AG20443 (cell line): ENCODE measurements at regions not wholly inside any gene's neighbourhood (a gene's known extent, or its start where the extent isn't known, plus 50 kb on each side); places are given as distances from the start of the nearest gene placed in this dataset.

ENCODE experiments used
- DNase-seq: peaks from one replicate; pipeline ENCODE4 v3.0.0; 2012; ENCODE audit warnings: low spot score, mixed read lengths

DNA sequence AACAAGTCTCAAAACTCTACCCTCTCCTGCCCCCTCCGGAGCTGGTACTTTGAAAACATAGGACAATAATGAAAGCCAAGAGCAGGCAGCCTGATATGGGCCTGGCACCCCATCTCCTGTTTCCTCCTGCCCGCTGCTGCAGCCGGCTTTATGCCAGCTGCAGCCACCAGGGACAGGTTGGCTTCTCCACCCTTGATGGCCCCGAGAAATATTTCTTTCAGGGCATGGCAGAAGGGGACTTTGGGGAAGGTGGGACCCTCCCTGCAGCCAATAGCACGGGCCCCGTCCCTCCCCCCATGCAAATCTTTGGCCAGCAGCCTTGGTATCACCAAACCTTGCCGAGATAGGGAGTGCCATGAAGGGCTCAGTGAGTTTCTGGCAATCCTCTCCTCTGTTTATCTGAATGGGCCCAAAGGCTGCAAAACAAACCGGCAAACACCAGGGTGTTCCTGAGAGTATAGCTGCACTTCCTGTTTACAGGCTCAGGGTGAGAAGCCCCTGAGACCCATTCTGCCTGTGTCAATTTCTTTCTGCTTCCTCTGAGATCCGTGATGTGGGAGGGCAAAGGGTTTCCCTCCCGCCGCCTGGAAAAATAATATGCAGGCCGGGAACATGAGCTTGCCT, 73.4 kb upstream of the BOD1 start:
- DNase-seq, result no peak

DNA sequence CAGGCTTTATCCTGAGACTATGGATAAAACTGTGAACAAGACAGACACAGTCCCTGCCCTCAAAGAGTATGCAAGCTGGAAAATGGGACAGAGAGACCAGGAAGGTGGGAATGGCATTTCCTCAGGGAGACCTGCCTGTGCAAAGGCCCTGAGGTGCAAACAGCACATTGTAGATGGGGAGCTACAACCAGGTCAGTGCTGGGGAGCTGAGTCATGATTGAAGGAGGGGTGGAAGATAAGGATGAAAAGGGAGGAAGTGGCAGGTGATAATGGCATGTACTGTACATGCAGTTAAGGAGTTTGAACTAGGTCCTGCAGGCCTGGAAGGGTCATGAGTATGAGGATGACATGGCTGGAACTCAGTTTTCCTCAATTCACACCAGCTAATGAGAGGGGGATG, 75.5 kb upstream of the BOD1 start:
- DNase-seq, result no peak

DNA sequence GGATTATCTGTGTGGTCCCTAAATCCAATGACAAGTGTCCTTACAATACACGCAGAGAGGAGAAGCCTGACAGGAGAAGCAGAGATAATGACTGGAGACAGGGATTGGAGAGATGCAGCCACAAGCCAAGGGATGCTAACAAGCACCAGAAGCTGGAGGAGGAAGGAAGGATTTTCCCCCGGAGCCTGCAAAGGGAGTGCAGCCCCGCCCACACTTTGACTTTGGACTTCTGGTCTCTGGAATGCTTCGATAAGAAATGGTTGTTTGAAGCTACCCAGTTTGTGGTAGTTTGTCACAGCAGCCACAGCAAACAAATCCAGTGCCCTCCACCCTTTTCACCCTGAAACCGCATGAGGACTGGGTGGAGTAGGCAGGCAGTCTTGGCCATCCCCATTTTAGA, 77.2 kb upstream of the BOD1 start:
- no peak for DNase-seq

DNA sequence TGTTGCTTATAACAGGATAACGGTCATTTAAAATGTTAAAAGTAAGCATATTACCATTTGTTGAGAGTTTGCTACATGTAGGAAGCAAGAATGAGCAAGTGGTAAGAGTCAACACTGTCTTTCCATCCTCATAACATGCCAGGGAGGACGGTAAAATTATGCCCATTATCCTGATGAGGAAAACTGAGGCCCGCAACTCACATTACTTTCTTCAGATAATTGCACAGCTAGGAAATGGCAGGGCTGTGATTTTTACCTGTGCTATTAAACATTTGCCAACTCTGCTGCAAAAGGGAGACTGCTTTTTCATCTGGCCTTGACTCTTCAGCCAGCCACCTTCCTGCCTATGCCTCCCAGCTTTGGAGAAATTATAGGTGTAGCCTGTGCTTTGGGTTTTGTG, 79.8 kb upstream of the BOD1 start:
- DNase-seq, result no peak

DNA sequence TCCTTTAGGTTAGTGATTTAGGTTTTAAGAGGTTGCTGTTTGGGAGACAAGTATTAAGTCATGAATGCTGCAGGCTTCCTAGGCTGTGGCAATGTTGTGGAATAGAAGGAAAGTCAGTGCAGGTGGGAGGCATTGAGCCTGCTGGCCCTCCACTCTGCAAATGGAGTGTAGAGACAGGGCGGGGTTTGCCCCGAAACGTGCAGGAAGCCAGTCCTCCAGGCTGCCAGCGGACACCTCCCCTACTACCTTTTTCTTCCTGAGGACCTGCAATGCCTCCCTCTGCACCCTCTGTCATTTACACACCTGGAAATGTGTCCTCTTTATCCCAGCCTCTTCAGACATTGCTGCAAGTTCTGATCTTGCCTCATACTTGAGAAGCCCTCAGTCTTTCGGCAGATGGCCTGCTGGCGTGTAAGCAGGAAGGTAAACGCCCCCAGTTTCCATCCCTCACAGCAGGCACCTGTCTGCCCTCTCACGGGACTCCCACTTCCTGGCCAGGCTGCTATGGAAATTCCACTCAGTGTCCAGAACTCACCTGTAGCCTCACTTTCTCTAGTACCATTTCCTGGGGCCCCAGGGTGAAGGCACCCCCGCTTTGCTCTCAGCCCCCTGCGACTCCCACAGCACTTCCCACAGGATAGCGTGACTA, 81.6 kb upstream of the BOD1 start:
- no peak for DNase-seq

DNA sequence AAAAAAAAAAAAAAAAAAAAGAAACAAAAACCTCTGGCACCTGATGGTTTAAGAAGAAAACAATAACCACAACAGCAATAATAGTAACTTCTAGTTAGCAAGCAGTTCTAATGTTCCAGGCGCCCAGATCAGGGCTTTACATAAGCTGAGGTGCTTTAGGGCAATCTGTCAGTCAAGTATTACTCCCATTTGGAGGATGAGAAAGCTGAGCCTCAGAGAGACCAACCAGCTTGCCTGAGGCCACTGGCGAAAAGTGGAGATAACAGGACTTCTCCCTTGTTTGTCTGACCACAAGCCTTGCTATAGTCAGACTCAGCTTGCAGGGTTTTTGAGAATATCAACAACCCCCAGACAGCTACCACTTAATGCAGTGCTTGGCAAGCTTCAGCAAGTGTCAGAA, 83.5 kb upstream of the BOD1 start:
- no peak for DNase-seq

DNA sequence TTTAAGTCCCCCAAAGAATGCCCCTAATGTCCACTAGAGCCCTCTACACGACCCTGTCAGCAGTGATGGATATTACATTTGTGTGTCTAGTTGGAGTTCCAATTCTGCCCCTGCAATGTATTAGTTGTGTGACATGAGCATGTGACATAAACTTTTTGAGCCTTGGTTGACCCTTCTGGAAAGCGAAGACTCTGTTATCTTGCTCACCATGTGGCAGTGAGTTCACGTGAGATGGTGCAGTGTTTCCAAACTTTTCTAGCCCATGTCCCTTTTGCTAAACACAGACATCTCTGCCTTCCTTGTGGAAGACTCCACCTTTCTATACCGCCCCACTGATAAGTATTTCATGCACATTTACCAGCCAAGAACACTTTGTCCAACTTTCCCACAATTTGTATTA, 87.0 kb upstream of the BOD1 start:
- no peak for DNase-seq

DNA sequence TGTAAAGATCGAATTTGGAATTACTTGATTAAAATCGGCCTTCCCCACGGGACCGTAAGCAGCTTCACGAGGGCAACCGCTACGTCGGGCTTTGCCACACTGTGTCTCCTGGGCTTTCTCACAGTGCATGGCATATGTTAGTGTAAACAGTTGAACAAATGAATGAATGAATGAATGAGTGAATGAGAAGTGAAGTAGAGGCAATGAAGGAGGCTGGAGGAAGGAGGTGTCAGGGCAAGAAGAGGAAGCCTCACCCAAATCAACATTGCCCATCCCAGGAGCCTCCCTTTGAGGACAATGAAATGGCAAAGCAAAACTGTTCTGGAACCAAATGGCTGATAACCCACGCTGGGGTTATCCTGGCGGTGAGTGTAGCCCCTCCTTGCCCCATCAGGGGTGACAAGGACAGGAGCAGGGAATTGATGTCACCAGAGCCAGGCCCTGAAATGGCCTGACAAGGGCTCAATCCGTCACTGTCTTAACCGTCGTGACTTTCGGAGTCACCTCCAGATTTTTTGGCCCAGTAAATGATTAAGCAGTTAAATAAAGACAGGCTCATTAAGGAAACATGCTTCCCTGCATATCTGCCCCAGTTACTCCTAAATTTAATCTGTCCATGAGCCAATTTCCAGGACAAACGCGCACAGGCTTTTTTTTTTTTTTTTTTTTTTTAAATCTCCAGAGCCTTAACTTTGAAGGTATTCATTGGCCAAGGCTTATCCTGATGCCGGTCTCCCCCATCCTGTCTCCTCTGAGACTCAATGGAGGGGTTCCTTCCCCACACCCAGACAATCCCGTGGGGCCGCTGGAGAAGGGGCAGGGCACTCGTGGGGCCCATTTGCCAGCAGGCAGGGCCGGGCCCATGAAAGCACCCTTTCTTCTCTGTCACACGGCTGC, 88.4 kb upstream of the BOD1 start:
- DNase-seq, result no peak

DNA sequence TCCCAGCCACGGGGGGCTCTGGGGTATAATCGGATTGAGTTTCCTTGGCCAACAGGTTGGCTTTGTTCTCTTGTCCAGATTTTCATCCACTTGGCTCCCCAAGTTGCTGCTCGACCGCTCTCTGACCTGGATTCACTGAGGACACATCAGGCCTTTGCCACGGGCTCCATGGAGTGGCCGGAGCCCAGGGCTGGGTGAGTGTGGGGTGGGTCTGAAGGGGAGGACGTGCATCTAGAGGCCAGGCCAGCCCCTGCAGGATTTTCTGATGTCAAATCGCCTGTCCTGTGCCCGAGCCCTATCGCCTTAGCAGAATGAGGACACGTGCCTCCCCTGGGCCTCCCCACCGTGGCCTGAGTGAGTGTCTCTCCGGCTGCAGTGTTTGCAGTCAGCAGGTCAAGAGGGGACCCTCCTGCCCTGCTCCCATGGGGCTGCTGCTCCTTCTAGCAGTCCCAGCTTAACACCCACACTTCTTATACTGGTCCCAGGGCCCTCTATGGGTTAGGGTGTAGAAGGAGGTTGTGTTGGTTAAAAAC, 89.1 kb upstream of the BOD1 start:
- DNase-seq, result no peak

DNA sequence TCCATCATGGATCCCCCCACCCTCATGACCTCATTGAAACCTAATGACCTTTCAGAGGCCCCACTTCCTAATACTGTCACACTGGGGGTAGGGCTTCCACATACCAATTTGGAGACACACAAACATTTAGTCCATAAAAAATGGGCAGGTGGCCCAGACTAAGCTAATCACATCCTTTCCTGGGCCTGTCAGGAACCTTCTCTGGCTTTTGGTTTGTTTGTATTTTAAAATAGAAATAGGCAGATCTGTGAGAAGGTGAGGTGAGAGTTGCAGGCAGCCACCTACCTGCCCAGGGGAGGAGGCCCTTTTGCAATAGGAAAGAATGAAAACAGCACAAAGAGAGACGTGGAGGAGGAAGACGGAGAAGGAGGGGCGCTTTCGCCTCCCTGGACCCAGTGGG, 90.2 kb upstream of the BOD1 start:
- no peak for DNase-seq

DNA sequence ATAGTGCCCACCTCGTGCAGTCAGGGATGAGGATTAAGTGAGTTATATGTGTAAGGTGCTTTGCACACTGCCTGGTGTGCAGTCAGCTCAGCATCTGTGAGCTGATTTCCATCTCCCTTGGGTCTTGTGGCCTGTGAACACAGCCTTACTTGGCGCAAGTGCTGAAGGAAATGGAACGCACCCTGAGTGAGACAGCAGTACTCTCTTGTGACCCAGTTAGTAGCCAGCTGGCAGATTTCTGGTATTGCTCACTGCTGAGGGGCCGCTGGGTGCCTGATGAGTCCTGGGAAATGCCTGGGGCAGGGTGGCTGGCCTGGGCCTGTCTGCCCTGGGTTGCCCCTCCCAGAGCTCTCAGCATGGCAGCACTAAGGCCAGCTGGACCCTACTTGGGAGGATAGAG, 90.9 kb upstream of the BOD1 start:
- peak; percentile 83 for DNase-seq

DNA sequence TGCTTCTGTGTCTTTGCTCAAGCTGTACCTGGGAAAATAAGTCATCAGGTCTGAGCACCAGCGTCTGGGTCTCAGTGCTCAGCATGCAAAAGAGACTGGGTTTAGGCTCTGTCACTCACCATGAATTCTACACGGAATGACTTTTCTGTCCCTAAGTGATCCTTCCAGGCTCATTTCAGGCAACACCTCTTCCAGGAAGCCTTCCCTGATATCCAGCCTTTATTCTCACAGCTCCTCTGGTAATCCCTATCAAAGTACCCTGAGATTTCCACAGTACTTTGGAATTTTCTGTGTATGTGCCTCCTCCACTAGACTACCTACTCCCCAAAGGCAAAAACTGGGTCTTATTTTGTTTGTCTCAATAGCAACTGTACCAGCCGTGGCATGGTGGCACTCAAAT, 92.7 kb upstream of the BOD1 start:
- DNase-seq, result no peak

DNA sequence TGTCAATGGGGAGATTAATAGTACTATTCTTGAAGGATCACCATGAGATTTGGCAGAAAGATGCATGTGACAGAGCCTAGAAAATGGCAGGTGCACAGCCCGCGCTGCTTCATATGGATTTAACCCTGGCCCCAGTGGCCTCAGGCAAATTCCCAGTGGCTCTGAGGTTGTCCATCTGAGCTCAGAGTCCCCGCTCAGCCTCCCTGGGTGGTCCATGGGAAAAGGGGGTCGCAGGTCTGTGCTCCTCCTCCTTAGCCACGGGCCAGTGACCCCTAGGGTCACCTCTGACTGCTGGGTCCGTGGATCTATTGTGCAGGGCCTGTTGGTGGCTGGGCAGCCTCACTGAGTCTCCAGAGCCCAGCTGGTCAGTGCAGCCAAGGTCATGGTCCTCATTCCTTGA, 93.3 kb upstream of the BOD1 start:
- no peak for DNase-seq

DNA sequence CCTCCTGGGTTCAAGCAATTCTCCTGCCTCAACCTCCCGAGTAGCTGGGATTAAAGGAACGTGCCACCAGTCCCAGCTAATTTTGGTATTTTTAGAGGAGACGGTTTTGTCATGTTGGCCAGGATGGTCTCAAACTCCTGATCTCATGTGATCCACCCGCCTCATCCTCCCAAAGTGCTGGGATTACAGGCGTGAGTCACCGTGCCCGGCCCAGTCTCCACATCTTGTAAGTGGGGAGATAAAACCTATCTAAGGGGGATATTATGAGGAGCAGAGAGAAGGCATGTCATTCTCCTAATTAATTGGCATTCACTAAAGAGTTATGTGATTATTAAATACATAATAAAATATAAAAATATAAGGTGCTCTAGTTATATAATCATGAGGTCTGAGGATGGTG, 94.1 kb upstream of the BOD1 start:
- DNase-seq, result no peak

DNA sequence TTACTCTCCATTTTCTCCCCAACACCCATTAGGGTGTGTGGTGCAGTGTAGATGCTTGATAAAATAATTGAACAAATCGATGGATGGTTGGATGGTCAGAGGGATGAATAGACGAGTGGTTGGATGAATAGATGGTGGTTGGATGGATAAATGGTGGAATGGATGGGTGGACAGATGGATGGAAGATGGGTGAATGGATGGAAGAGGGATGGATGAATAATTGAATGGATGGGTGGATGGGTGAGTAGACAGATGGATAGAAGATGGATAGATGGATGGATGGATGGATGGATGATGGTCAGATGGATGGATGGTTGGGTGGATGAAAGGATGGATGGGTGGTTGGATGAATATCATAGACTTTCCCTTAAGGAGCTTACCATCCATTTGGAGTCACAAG, 95.0 kb upstream of the BOD1 start:
- no peak for DNase-seq

DNA sequence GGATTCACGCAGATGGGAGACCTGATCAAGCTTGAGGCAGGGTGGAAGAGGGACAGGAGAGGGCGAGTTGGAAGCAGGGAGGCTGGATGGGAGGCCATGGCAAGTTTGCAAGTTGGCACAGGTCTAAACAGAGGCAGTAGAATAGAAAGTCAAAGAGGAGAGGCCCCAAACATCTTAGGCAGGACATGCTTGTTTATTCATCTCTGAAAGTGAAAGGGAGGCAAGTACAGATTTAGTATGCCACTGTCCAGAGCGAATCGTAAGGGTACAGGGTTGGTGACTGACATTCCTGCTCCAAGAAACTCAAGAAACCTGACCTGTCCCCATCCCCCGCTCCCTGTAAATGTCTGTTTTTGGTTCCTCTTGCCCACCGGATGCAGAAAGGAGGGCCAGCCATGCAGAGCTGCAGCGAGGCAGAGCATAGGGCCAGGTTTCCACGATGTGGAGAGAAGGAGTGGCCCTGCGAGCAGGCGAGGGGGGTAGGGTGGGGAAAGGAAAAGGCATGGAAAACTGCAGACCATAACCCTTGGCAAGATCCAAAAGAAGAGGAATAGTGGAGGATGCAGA, 96.2 kb upstream of the BOD1 start:
- DNase-seq, result no peak

DNA sequence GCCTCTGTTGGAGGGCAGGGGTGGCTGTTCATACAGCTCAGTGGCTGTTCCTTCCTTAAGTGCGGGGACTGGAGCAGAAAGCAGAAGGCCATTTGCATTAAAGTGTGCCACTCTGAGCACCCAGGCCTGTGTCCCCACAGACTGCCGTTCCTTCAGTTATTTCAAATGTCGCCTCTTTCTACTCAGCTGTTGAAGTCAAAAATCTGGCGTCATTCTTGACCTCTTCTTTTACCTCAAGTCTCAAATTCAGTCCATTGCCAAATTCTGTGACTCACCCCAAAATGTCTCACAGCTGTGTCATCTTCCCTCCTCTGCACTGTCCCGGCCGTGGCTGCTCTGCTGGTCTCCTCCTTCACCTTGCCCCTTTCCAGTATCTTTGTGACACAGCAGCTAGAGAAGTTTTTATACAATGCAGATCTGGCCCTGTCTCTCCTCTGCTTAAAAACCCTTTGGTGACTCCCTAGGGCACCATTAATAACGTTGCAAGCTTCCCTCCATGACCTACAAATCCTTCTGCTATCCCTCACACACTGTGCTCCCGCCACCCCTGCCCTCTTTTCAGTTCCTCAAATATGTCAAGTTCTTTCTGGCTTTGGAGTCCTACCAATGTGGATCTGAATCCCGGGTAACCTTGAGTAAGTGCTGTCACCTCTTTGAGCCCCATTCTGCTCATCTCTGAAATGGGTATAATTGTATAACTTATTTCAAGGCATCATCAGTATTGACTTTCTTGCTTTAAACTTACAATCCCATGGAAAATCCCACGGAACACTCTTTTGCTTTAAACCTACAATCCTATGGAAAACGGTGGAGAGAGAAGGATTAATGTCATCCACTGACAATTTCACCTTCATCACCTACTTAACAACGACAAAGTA, 98.3 kb upstream of the BOD1 start:
- peak; percentile 91 for DNase-seq

DNA sequence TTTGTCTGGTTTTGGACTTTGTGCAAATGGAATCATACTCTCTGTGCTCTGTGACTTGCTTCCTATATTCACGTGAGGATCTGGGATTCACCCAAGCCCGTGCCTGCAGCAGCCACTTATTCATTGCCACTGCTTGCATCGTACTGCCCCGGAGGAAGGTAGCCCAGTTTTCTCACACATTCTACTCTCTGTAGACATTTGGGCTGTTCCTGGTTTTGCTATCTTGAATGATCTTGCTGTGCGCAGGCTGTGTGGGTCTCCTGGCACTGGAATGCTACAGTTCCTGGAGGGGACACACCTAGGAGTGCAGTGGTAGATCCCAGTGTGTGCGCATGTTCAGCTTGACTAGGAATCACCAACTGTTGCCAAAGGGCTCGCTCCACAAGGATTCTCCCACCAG, 99.2 kb upstream of the BOD1 start:
- DNase-seq, result no peak

DNA sequence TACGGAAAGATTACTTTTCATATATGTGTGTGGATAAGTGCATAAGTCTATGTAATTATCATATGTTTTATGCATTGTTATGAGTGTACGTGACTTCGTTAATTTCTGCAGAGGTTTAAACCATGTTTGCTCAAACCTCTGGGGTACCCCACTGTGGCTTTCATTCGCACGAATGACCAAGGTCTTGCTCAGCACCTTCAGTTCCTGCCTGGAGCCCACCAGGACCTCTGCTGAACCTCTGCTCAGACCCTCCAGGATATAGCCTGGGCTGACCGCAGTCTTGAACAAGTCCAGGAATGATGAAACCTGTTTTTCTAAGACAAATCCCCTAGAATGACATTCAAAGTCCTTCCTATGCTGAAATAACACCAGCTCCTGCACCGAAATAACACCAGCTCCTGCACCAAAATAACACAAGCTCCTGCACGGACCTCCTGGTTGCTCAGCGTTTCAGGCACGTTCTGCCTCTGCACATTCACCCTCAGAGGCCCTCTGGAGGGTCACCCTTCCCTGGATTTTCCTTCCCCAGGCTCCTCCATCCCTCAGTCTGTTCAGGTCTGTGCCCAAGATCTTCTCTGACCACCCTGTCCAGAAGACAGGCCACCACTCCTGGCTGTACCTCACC, 99.7 kb upstream of the BOD1 start:
- DNase-seq, result no peak

DNA sequence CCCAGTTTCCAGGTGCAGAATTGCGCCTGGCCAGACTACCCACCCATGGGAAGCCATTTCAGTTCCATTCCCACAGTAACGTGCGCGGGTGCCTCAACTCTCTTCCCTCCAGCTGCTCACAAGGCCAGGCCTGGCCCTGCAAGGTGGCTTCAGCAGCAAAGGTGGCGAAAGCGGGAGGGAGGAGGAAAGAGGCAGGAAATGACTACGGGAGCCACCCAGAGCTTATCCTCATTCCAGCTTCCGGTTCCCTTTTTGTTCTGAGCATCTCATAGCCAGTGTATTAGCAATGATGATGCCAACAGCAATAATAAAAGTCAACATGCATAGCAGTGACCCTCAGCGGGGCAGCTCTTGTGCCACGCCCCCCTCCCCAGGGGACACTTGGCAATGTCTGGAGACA, 101.5 kb upstream of the BOD1 start:
- DNase-seq, result no peak

DNA sequence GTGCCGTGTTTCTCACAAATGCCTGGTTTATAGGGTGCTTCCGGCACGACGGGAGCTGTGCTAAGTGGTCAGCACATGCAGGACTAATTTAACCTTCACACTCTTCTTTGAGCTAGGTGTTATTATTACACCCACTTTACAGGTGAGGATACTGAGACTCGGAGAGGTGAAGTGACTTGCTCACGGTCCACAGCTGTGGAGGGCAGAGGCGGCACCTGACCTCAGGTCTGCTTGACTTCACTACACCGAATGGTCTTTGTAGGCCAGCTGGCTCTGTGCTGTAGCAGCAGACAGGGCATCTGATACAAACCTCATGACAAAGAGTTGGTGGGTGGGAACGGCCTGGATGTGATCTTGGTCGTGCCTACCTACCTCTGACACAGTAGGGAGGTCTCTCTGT, 102.0 kb upstream of the BOD1 start:
- DNase-seq, result no peak
